Ovary (tissue), 7 donors: ENCODE measurements at regions not wholly inside any gene's neighbourhood (a gene's known extent, or its start where the extent isn't known, plus 50 kb on each side); places are given as distances from the start of the nearest gene placed in this dataset.

Experiments used
- DNase-seq, 5 donors: peaks; one replicate each; pipeline ENCODE4 v3.0.0-alpha.2; 2019 to 2020
- H3K27ac ChIP-seq, 2 donors: fragments of 200-600 bp; one replicate each; pipeline versions ENCODE4 v1.5.1 to v1.8.0; 2019 to 2022
- H3K27me3 ChIP-seq: fragments of 200-600 bp; one replicate; pipeline ENCODE4 v1.8.0; 2022
- H3K36me3 ChIP-seq: fragments of 200-600 bp; sonication (generic); one replicate; pipeline ENCODE4 v1.5.1; 2019
- H3K4me1 ChIP-seq: one replicate; pipeline ENCODE4 v1.8.1; 2013; ENCODE audit warnings: mild to moderate bottlenecking, moderate library complexity; ENCODE audit not compliant: insufficient read depth
- H3K4me3 ChIP-seq: fragments of 200-600 bp; sonication (generic); one replicate; pipeline ENCODE4 v1.5.1; 2017
- H3K9me3 ChIP-seq, 2 donors: fragments of 200-600 bp in 1 of 2; sonication (generic) in 1 of 2; one replicate each; pipeline versions ENCODE4 v1.5.1 to v1.8.1; 2013 to 2019; ENCODE audit warnings: mild to moderate bottlenecking in 1 of 2, moderate library complexity in 1 of 2
- EP300 ChIP-seq: sonication (generic); formaldehyde crosslinking; IDR thresholded peaks from one replicate; pipeline ENCODE4 v1.6.1; 2017; ENCODE audit warnings: antibody characterized with exemption
- POLR2A ChIP-seq: fragments of 450-650 bp; IDR thresholded peaks from one replicate; pipeline ENCODE4 v1.6.1; 2017; ENCODE audit warnings: antibody characterized with exemption, mild to moderate bottlenecking, moderate library complexity
- WGBS, 3 donors: extraction: QIAGEN DNeasy Blood & Tissue Kit in 1 of 3; methylation state at CpG; one replicate each; pipeline versions ENCODE4 v1.1.5 to v1.1.7; 2013 to 2017; 5-methylcytosine and 5-hydroxymethylcytosine counted together
- intact Hi-C, 4 donors: fragments of 100-400 bp; cut with DNase I; formaldehyde crosslinking; loops; one replicate each; pipeline versions ENCODE4 v1.11.0 to v1.15.1; 2022 to 2023
- TF ChIP-seq, protein P1 (sequence below), 3 donors: fragments of 450-650 bp in 2 of 3; fragments of 200-600 bp in 1 of 3; IDR thresholded peaks; one replicate each; pipeline versions ENCODE4 v1.5.1 to v1.8.0; 2016 to 2022; ENCODE audit warnings: antibody characterized with exemption in 3 of 3, mild to moderate bottlenecking in 1 of 3
- donor health status: DM: no; HTN: no; CAD: no; lungs with moderate emphysema.
- donor health status: DM: no; HTN: no; CAD: no.
- donor health status: Bipolar disorder and iron deficiency.
- donor health status: DM: no; HTN: no; CAD: no.
- donor health status: DM: yes; HTN: yes; CAD: no.

DNA sequence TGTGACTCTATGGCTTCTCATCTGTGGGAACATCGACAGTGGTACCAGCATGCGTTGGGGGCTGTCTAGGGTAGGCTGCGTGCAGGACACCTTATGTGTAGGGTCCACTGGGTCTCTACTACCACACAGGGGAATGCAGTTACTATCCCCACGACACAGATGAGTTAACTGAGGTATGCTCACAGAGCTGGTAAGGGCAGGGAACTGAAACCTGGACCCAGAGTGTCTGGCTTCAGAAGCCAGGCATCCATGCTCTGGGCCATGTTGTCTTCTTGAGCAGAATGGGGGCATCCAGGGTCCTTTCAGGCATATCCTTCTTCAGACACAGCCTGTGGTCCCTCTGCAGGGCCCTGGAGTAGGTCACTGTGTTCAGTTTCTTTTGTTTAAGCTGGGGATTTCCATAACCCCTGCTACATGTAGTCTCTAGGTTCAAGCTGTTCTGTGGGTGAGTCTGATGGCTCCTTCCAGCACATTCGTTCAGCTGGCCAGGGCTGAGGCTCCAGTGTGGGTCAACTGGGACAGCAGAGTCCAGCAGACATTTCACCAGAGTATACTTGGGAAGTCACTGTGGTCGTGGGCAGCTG, 148.8 kb downstream of the GADD45G start:
- H3K27ac ChIP-seq, result no peak overlapping the region
- H3K4me1 ChIP-seq, result peaks cover 16% of the 10 kb centered on the region
- no peaks in the 10 kb centered on the region for H3K9me3 ChIP-seq
- no peak overlapping the region for H3K4me3 ChIP-seq
- TF ChIP-seq, protein P1, sequence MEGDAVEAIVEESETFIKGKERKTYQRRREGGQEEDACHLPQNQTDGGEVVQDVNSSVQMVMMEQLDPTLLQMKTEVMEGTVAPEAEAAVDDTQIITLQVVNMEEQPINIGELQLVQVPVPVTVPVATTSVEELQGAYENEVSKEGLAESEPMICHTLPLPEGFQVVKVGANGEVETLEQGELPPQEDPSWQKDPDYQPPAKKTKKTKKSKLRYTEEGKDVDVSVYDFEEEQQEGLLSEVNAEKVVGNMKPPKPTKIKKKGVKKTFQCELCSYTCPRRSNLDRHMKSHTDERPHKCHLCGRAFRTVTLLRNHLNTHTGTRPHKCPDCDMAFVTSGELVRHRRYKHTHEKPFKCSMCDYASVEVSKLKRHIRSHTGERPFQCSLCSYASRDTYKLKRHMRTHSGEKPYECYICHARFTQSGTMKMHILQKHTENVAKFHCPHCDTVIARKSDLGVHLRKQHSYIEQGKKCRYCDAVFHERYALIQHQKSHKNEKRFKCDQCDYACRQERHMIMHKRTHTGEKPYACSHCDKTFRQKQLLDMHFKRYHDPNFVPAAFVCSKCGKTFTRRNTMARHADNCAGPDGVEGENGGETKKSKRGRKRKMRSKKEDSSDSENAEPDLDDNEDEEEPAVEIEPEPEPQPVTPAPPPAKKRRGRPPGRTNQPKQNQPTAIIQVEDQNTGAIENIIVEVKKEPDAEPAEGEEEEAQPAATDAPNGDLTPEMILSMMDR (IDR thresholded peaks at IDR 0.05), result no peak
- no peak for TF ChIP-seq EP300
- no peak for TF ChIP-seq POLR2A
- H3K36me3 ChIP-seq, result no peaks in the 10 kb centered on the region
- H3K27me3 ChIP-seq, result no peaks in the 10 kb centered on the region
- intact Hi-C loops, result no loop called here
- WGBS, 3 donors, result 88 to 94% (median 93%) methylated on average over 6 of the region's 6 CpGs
- no peak for DNase-seq

DNA sequence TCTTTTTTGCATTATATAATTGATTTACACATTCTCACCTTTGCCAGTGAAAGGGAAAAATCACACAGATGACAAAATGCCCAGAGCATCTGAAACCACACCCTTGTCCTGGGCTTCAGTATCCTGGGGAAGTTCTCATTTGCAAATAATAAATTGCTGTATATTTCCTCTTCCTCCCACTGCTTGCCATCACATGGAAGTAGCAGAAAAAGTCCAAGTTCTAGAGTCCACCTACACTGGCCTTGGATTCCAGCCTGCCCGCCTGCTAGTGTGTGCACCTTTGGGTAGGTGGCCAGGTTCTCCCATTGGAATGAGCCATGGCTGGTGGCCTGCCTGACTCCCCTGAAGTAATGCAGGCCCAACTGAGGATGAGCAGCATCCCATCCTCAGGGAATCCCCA, 149.4 kb downstream of the GADD45G start:
- intact Hi-C loops, result no loop called here
- 100% methylated on average over 1 of the region's 1 CpG for WGBS, 3 donors
- no peak for TF ChIP-seq POLR2A
- TF ChIP-seq, protein P1 (IDR thresholded peaks at IDR 0.05), result no peak
- TF ChIP-seq EP300, result no peak
- Histone ChIP-seq H3K27ac (no peak overlapping the region), H3K4me1 (peaks cover 16% of the 10 kb centered on the region), H3K27me3 (no peaks in the 10 kb centered on the region), H3K4me3 (no peak overlapping the region), H3K36me3 (no peaks in the 10 kb centered on the region), H3K9me3 (no peaks in the 10 kb centered on the region)
- no peak for DNase-seq

DNA sequence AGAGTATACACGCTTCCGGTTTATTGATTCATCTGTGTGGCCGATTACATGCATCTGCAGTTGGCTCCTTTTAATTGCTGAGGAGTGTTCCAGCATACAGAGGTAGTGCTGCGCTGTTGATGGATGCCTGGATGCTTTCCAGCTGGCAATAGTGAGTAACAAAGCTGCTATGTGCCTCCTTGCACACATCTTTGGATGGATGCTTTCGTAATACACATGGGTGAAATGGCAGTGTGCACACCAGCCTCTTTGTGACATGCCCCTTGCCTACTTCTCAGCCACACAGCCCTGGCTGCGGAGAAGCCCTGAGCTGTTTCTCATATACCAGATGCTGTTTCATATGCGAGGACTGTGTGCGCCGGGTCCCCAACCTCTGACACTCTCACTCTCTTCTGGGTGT, 151.0 kb downstream of the GADD45G start:
- H3K9me3 ChIP-seq, result no peaks in the 10 kb centered on the region
- intact Hi-C loops, result no loop called here
- H3K4me3 ChIP-seq, result no peak overlapping the region
- H3K4me1 ChIP-seq, result peaks cover 8% of the 10 kb centered on the region
- no peaks in the 10 kb centered on the region for H3K36me3 ChIP-seq
- no peak overlapping the region for H3K27ac ChIP-seq
- WGBS, 3 donors, result 56 to 63% (median 57%) methylated on average over 9 of the region's 9 CpGs
- no peak for DNase-seq
- TF ChIP-seq, protein P1 (IDR thresholded peaks at IDR 0.05), result no peak
- TF ChIP-seq POLR2A (no peak), EP300 (no peak)
- H3K27me3 ChIP-seq, result no peaks in the 10 kb centered on the region

DNA sequence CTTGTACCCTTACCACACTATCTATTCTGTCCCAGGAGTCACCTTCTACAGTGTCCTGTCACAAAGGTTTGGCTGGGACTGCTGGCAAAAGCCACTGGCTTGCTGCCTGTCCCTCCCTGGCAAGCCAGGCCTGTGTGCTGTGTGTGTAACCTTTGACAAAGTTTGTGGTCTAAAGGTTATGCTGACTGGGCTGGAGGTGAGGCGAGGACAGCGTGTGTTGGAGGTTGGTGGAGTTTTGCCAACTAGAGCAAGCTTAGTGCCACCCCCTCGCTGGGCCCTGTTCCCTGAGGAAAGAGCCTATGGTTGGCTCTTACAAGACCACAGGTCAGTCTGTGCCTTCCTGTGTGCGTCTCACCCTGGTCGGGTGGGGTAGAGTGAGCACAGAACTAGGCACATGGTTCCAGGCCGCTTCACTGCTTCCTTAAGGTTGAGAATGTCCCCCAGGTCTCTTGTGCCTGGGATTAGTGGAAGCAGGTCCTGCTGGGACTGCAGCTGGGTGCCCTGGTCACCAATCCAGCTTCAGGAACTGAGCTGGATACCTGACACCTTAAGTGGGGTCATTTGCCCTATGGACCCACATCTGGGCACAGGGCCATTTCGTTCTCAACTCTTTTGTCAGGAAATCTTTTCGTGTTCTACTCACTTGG, 152.2 kb downstream of the GADD45G start:
- TF ChIP-seq, protein P1 (IDR thresholded peaks at IDR 0.05), result no peak
- TF ChIP-seq POLR2A (no peak), EP300 (no peak)
- DNase-seq, result no peak
- Histone ChIP-seq H3K4me1 (peaks cover 4% of the 10 kb centered on the region), H3K36me3 (no peaks in the 10 kb centered on the region), H3K4me3 (no peak overlapping the region), H3K27ac (no peak overlapping the region), H3K27me3 (no peaks in the 10 kb centered on the region), H3K9me3 (no peaks in the 10 kb centered on the region)
- 78 to 83% (median 81%) methylated on average over 8 of the region's 8 CpGs for WGBS, 3 donors
- intact Hi-C loops, result no loop called here
